ENCODE measurements at regions not wholly inside any gene's neighbourhood (a gene's known extent, or its start where the extent isn't known, plus 50 kb on each side); places are given as distances from the start of the nearest gene placed in this dataset.

- no peak for DNase-seq (ENCODE audit: low read depth in 2 of 2)
Measured at GRCh38 chr14:100399052-100399849, 76.1 kb downstream of the SLC25A47 start.

- DNase-seq (ENCODE audit: low read depth in 2 of 2) = no peak
Measured at GRCh38 chr14:100400115-100400514, 77.0 kb downstream of the SLC25A47 start.

GRCh38 chr14:100401031-100401692 is 78.0 kb downstream of the SLC25A47 start:
- DNase-seq (ENCODE audit: low read depth in 2 of 2) = no peak

GRCh38 chr14:100401792-100402191 is 78.7 kb downstream of the SLC25A47 start:
- DNase-seq (ENCODE audit: low read depth in 2 of 2) = no peak

- DNase-seq (ENCODE audit: low read depth in 2 of 2) = no peak
Measured at GRCh38 chr14:100402631-100403030, 79.5 kb downstream of the SLC25A47 start.

GRCh38 chr14:100403105-100403504 is 80.0 kb downstream of the SLC25A47 start:
- DNase-seq (ENCODE audit: low read depth in 2 of 2) = no peak

- DNase-seq (ENCODE audit: low read depth in 2 of 2) = no peak
Measured at GRCh38 chr14:100403802-100404365, 80.7 kb downstream of the SLC25A47 start.

- DNase-seq (ENCODE audit: low read depth in 2 of 2) = no peak
Measured at GRCh38 chr14:100404419-100404818, 81.3 kb downstream of the SLC25A47 start.

GRCh38 chr14:100405760-100406455 is 82.8 kb downstream of the SLC25A47 start:
- no peak for DNase-seq (ENCODE audit: low read depth in 2 of 2)

- peak in 1 of 2 donors; percentile 8 for DNase-seq (ENCODE audit: low read depth in 2 of 2)
Measured at GRCh38 chr14:100406505-100407131, 83.5 kb downstream of the SLC25A47 start.

GRCh38 chr14:100407376-100408102 is 84.4 kb downstream of the SLC25A47 start:
- no peak for DNase-seq (ENCODE audit: low read depth in 2 of 2)

GRCh38 chr14:100408350-100409002 is 85.3 kb downstream of the SLC25A47 start:
- DNase-seq (ENCODE audit: low read depth in 2 of 2) = no peak

- no peak for DNase-seq (ENCODE audit: low read depth in 2 of 2)
Measured at GRCh38 chr14:100409003-100409360, 85.8 kb downstream of the SLC25A47 start.

- DNase-seq (ENCODE audit: low read depth in 2 of 2) = no peak
Measured at GRCh38 chr14:100409651-100410050, 86.5 kb downstream of the SLC25A47 start.

- DNase-seq (ENCODE audit: low read depth in 2 of 2) = no peak
Measured at GRCh38 chr14:100410056-100410565, 87.0 kb downstream of the SLC25A47 start.

GRCh38 chr14:100413699-100414098 is 90.6 kb downstream of the SLC25A47 start:
- DNase-seq (ENCODE audit: low read depth in 2 of 2) = no peak

GRCh38 chr14:100415226-100415625 is 92.1 kb downstream of the SLC25A47 start:
- no peak for DNase-seq (ENCODE audit: low read depth in 2 of 2)

- DNase-seq (ENCODE audit: low read depth in 2 of 2) = no peak
Measured at GRCh38 chr14:100416081-100416680, 93.0 kb downstream of the SLC25A47 start.

GRCh38 chr14:100416921-100417860 is 94.1 kb downstream of the SLC25A47 start:
- DNase-seq (ENCODE audit: low read depth in 2 of 2) = no peak
